Peyer's patch (tissue), 4 donors: ENCODE measurements at regions not wholly inside any gene's neighbourhood (a gene's known extent, or its start where the extent isn't known, plus 50 kb on each side); places are given as distances from the start of the nearest gene placed in this dataset.

Source experiments
- DNase-seq, 3 donors: peaks; one replicate each; pipeline ENCODE4 v3.0.0-alpha.2; 2017 to 2019
- H3K27ac ChIP-seq, 4 donors: fragments of 200-600 bp; sonication (generic); one replicate each; pipeline ENCODE4 v1.5.1; 2016 to 2019
- H3K27me3 ChIP-seq, 2 donors: fragments of 200-600 bp; sonication (generic); one replicate each; pipeline ENCODE4 v1.5.1; 2019
- H3K36me3 ChIP-seq, 3 donors: fragments of 200-600 bp; sonication (generic); one replicate each; pipeline ENCODE4 v1.5.1; 2016 to 2019
- H3K4me1 ChIP-seq, 4 donors: fragments of 200-600 bp; sonication (generic); one replicate each; pipeline ENCODE4 v1.5.1; 2016 to 2019
- H3K4me3 ChIP-seq, 4 donors: fragments of 200-600 bp; sonication (generic); 1 replicate in 3 of 4; 2 replicates in 1 of 4; pipeline ENCODE4 v1.5.1; 2016 to 2019; ENCODE audit warnings: mild to moderate bottlenecking in 1 of 4
- H3K9me3 ChIP-seq, 4 donors: fragments of 200-600 bp; sonication (generic); one replicate each; pipeline ENCODE4 v1.5.1; 2016 to 2019; ENCODE audit warnings: mild to moderate bottlenecking in 1 of 4
- POLR2A ChIP-seq, 2 donors: fragments of 450-650 bp; IDR thresholded peaks; one replicate each; pipeline ENCODE4 v1.5.1; 2017; ENCODE audit warnings: antibody characterized with exemption in 2 of 2, mild to moderate bottlenecking in 2 of 2, moderate library complexity in 2 of 2
- TF ChIP-seq, protein P1 (sequence below), 6 experiments: fragments of 450-650 bp in 4 of 6; fragments of 200-600 bp in 2 of 6; sonication (generic) in 1 of 6; IDR thresholded peaks; one replicate each; pipeline ENCODE4 v1.5.1; 2017 to 2019; ENCODE audit warnings: antibody characterized with exemption in 6 of 6, mild to moderate bottlenecking in 3 of 6, moderate library complexity in 1 of 6

DNA sequence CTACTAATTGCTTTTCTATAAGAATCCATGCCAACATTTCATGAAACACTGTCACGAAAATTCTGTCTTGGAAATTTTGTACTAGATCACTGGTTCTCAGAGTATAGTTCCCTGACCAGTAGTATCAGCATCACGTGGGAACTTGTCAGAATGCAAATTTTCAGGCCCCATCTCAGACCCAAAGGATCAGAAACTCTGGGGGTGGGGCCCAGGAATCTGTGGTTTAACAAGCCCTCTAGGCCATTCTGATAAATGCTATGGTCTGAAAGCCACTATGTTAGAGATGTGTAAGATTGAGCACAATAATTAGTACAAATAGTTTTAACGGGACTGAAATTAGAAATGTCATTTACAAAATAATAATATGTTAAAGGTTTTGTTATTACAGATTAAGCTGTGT is 615.7 kb upstream of the ARRDC3 start:
- H3K27ac ChIP-seq, result no peak overlapping the region
- H3K4me1 ChIP-seq, result no peaks in the 10 kb centered on the region
- no peak overlapping the region for H3K4me3 ChIP-seq
- no peak for DNase-seq
- TF ChIP-seq POLR2A (IDR thresholded peaks at IDR 0.05), result no peak
- TF ChIP-seq, protein P1, sequence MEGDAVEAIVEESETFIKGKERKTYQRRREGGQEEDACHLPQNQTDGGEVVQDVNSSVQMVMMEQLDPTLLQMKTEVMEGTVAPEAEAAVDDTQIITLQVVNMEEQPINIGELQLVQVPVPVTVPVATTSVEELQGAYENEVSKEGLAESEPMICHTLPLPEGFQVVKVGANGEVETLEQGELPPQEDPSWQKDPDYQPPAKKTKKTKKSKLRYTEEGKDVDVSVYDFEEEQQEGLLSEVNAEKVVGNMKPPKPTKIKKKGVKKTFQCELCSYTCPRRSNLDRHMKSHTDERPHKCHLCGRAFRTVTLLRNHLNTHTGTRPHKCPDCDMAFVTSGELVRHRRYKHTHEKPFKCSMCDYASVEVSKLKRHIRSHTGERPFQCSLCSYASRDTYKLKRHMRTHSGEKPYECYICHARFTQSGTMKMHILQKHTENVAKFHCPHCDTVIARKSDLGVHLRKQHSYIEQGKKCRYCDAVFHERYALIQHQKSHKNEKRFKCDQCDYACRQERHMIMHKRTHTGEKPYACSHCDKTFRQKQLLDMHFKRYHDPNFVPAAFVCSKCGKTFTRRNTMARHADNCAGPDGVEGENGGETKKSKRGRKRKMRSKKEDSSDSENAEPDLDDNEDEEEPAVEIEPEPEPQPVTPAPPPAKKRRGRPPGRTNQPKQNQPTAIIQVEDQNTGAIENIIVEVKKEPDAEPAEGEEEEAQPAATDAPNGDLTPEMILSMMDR (IDR thresholded peaks at IDR 0.05), result no peak
- H3K27me3 ChIP-seq, result no peaks in the 10 kb centered on the region
- no peaks in the 10 kb centered on the region for H3K36me3 ChIP-seq
- H3K9me3 ChIP-seq, result no peaks in the 10 kb centered on the region

DNA sequence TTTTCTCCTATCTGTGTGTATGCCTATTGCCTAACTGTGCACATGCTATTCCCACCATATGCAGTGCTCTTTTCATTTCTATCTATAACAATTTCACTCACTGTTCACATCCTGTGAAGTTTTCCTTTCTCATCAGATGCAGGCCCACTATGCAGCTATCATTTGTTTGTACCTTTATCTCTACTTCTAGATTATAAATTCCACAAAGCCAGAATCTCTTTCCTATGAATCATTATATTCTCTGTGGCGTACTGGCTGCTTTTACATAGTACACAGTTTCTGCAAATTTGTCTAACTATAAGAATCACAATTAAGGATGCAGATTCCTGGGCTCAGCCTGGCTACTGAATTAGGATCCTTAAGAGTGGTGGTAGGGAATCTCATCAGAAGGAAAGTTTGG is 600.8 kb upstream of the ARRDC3 start:
- Histone ChIP-seq H3K4me1 (no peaks in the 10 kb centered on the region), H3K9me3 (no peaks in the 10 kb centered on the region), H3K27me3 (no peaks in the 10 kb centered on the region), H3K4me3 (no peak overlapping the region), H3K27ac (no peak overlapping the region), H3K36me3 (no peaks in the 10 kb centered on the region)
- no peak for TF ChIP-seq POLR2A (IDR thresholded peaks at IDR 0.05)
- TF ChIP-seq, protein P1 (IDR thresholded peaks at IDR 0.05), result no peak
- no peak for DNase-seq

DNA sequence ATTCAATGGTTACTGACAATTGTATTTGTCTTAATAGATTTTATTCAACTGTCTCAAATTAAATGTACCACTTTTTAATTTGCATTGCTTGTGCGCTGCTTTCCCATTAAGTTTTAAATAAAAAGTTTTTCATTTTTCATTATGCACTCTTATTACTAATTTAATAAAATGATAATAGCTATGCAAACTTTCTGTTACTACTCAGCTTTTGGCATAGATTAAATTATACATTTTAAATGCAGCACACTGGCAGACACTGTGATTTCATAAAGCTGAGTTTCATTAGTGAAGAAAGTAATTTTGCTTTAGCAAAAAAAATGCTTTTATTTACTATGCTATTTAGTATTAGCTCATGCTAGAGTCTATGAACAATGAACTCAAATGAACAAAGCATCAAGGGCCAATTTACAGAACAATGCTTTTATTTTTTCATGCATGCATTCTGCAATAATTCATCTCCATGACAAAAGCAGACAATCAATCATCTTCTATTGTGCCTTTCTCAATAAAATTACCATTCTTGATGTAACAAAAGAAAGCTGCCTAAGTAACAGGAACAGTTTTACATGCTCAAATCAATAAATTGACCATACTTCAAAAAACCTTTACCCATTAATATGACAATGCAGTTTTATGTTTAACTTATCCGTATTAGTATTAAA is 595.2 kb upstream of the ARRDC3 start:
- Histone ChIP-seq H3K4me1 (no peaks in the 10 kb centered on the region), H3K36me3 (no peaks in the 10 kb centered on the region), H3K27me3 (no peaks in the 10 kb centered on the region), H3K4me3 (no peak overlapping the region), H3K9me3 (no peaks in the 10 kb centered on the region), H3K27ac (no peak overlapping the region)
- DNase-seq, result no peak
- TF ChIP-seq, protein P1 (IDR thresholded peaks at IDR 0.05), result no peak
- no peak for TF ChIP-seq POLR2A (IDR thresholded peaks at IDR 0.05)

DNA sequence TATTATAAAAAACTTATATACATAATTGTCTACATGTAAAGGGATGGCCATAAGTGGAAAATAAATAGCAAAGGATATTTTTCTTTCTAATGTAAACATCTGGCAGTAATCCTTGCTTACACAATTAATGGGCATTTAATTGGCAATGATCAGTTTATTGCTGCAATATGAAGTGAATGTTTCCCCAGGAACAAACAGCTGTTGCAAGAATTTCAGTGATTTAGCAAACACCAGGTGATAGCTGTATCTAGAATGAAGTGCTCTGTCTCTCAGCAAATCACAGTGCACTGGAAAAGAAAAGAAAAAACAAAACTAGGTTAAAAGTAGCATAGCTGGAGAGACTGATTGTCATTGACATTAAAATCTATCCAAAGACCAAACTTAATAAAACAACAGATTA is 594.5 kb upstream of the ARRDC3 start:
- no peaks in the 10 kb centered on the region for H3K36me3 ChIP-seq
- TF ChIP-seq POLR2A (IDR thresholded peaks at IDR 0.05), result no peak
- TF ChIP-seq, protein P1 (IDR thresholded peaks at IDR 0.05), result no peak

DNA sequence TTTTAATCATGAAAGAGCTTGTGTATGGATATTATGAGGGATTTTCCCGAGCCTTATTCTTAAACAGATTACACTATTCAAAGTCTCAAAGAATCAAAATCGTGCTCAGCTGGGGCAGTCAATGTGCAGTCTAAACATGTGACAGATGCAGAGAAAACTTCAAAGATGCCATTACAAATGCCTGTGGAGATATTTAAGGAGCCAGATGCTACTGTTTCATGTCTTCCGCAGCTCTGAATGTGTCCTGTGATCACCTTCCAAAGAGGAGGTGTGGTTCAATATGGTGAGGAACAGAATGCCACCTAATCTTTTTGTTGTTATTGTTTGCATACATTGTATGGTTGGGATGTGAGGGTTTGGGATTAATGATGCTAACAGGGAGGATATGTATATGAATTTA is 593.3 kb upstream of the ARRDC3 start:
- Histone ChIP-seq H3K4me3 (no peak overlapping the region), H3K27ac (no peak overlapping the region), H3K36me3 (no peaks in the 10 kb centered on the region), H3K27me3 (no peaks in the 10 kb centered on the region), H3K4me1 (no peaks in the 10 kb centered on the region), H3K9me3 (no peaks in the 10 kb centered on the region)
- DNase-seq, result no peak
- TF ChIP-seq, protein P1 (IDR thresholded peaks at IDR 0.05), result no peak
- TF ChIP-seq POLR2A (IDR thresholded peaks at IDR 0.05), result no peak

More for the DNA sequence above, 594.5 kb upstream of the ARRDC3 start:
- H3K4me3 ChIP-seq, result no peak overlapping the region
- no peaks in the 10 kb centered on the region for H3K9me3 ChIP-seq
- H3K27ac ChIP-seq, result no peak overlapping the region
- no peaks in the 10 kb centered on the region for H3K4me1 ChIP-seq
- no peak for DNase-seq
- H3K27me3 ChIP-seq, result no peaks in the 10 kb centered on the region

DNA sequence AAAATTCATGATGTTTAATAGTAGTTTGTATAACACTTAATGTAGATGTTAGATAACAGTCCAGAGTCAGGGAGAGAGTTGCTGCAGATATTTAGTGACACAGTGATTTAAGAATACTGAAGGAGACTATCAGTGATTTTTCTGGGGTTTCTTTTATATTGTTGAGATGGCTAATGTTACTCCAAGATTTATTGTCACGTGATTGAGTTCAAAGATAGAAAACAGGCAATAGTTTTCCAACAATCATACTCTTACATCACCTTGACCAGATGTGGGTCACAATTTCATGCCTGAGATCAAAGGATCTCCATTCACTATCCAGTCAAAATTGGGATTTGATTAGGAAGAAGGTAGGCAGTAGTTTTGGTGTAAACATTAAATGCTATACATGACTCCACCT is 580.0 kb upstream of the ARRDC3 start:
- H3K9me3 ChIP-seq, result no peaks in the 10 kb centered on the region
- no peaks in the 10 kb centered on the region for H3K27me3 ChIP-seq
- TF ChIP-seq, protein P1 (IDR thresholded peaks at IDR 0.05), result no peak
- no peak for TF ChIP-seq POLR2A (IDR thresholded peaks at IDR 0.05)
- no peak for DNase-seq
- no peak overlapping the region for H3K4me3 ChIP-seq
- H3K36me3 ChIP-seq, result no peaks in the 10 kb centered on the region
- no peaks in the 10 kb centered on the region for H3K4me1 ChIP-seq
- H3K27ac ChIP-seq, result no peak overlapping the region
